Tibial nerve (tissue), 4 donors: ENCODE measurements at regions not wholly inside any gene's neighbourhood (a gene's known extent, or its start where the extent isn't known, plus 50 kb on each side); places are given as distances from the start of the nearest gene placed in this dataset.

Experiments
- EP300 ChIP-seq, 2 donors: sonication (generic); formaldehyde crosslinking; IDR thresholded peaks; one replicate each; pipeline ENCODE4 v1.6.1; 2017; ENCODE audit warnings: antibody characterized with exemption in 2 of 2, mild to moderate bottlenecking in 1 of 2
- TF ChIP-seq, protein P1 (sequence below), 5 experiments: fragments of 200-600 bp in 3 of 5; fragments of 450-650 bp in 2 of 5; sonication (generic) in 3 of 5; IDR thresholded peaks; one replicate each; pipeline ENCODE4 v1.5.1; 2016 to 2019; ENCODE audit warnings: antibody characterized with exemption in 5 of 5, mild to moderate bottlenecking in 3 of 5, moderate library complexity in 2 of 5

DNA sequence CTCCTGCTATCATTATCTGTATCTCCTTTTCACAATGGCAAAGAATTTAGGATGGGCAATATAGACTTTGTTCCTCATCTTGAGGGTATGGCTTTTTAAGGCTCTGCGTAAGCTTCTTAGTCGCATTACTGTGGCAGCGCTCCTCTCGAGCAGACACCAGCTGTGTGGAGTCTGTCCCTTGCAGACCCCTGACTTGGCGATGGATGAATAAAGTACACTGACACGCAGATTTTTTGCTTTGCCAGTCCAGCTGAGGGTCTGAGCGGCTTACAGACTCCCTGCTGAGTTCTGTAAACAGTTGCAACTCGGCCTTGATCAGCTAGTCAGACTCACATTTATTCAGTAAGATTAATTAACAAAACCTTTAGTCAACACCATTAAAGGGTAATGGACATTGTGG, 390.0 kb upstream of the CNTN5 start:
- TF ChIP-seq, protein P1, sequence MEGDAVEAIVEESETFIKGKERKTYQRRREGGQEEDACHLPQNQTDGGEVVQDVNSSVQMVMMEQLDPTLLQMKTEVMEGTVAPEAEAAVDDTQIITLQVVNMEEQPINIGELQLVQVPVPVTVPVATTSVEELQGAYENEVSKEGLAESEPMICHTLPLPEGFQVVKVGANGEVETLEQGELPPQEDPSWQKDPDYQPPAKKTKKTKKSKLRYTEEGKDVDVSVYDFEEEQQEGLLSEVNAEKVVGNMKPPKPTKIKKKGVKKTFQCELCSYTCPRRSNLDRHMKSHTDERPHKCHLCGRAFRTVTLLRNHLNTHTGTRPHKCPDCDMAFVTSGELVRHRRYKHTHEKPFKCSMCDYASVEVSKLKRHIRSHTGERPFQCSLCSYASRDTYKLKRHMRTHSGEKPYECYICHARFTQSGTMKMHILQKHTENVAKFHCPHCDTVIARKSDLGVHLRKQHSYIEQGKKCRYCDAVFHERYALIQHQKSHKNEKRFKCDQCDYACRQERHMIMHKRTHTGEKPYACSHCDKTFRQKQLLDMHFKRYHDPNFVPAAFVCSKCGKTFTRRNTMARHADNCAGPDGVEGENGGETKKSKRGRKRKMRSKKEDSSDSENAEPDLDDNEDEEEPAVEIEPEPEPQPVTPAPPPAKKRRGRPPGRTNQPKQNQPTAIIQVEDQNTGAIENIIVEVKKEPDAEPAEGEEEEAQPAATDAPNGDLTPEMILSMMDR (IDR thresholded peaks at IDR 0.05) = no peak
- TF ChIP-seq EP300 (IDR thresholded peaks at IDR 0.05) = no peak
